Kidney epithelial cell (primary cell): ENCODE measurements at regions not wholly inside any gene's neighbourhood (a gene's known extent, or its start where the extent isn't known, plus 50 kb on each side); places are given as distances from the start of the nearest gene placed in this dataset.

ENCODE experiments used
- DNase-seq: peaks from one replicate; pipeline ENCODE4 v3.0.0-alpha.2; 2010; ENCODE audit warnings: low read depth
- H3K27me3 ChIP-seq: 2 replicates; pipeline ENCODE4 v1.6.0; 2011; ENCODE audit warnings: low read length; ENCODE audit not compliant: control insufficient read depth, insufficient read depth
- H3K36me3 ChIP-seq: 2 replicates; pipeline ENCODE4 v1.5.1; 2011; ENCODE audit warnings: low read length; ENCODE audit not compliant: control insufficient read depth, insufficient read depth
- H3K4me3 ChIP-seq: 2 replicates; pipeline ENCODE4 v1.5.1; 2011; ENCODE audit warnings: low read depth, mild to moderate bottlenecking, control low read depth, low read length
- CTCF ChIP-seq: IDR thresholded peaks from 2 replicates; pipeline ENCODE4 v1.5.1; 2011; ENCODE audit warnings: mild to moderate bottlenecking, moderate library complexity, low read length, control low read depth, inconsistent platforms; ENCODE audit not compliant: insufficient read depth, poor library complexity, severe bottlenecking

- H3K4me3 ChIP-seq = no peak overlapping the region
- no peak for TF ChIP-seq CTCF
- peak; percentile 51 for DNase-seq
- H3K27me3 ChIP-seq = no peaks in the 10 kb centered on the region
- no peaks in the 10 kb centered on the region for H3K36me3 ChIP-seq
Measured at GRCh38 chr14:61615743-61616523, 79.4 kb upstream of the HIF1A start.

DNA sequence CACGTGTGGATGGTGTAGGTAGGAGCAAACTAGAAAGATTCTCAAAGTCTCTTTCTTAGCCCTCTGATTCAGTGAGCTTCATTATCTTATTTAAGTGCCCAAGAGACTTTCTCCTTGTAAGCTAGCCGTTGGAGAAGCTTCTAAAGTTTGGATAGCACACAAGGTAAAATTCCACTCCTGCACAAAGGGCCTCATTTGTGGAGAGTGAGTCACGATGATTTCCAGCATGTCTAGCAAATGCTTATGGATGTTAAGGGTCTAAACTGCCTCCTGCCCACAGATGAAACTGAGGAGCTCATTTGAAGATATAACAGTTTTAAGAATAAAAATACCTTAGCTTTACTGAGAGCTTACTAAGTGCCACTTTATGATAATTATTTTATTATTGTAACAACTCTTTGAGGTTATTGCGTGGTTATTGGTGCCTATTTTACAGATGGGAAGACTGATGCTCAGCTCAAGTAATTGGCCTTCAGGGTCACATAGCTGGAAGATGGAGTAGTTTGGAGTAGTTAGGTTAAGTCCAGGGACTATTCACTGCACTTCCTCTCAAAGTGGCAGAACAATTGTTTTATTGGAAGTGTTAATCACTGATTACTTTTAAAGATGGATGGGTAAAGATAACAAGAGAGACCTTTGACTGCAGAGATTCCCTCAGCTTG lies 78.7 kb upstream of the HIF1A start:
- no peak for TF ChIP-seq CTCF
- no peaks in the 10 kb centered on the region for H3K36me3 ChIP-seq
- no peak overlapping the region for H3K4me3 ChIP-seq
- peak; percentile 67 for DNase-seq
- H3K27me3 ChIP-seq = no peaks in the 10 kb centered on the region

DNA sequence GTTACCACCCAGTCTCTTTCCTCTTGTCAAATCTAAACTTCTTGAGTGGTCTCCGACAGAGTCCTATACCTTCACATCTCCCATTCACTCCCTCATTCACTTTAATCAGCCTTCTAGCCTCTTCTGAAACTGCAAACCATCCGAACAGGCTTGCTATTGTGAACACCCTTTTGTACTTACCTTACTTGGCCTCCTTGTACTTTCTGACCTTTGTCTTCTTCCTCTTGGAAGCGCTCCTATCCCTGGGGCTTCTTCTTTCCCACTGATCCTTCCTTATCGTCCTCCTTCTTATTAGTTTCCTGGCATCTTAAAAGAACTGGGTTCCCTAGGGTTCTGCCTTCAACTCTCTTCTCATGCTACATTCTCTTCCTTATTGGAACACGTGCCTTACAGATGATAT lies 76.9 kb upstream of the HIF1A start:
- Histone ChIP-seq H3K4me3 (no peak overlapping the region), H3K27me3 (no peaks in the 10 kb centered on the region), H3K36me3 (no peaks in the 10 kb centered on the region)
- DNase-seq = no peak
- no peak for TF ChIP-seq CTCF

GRCh38 chr14:61619494-61619893 lies 75.8 kb upstream of the HIF1A start:
- Histone ChIP-seq H3K36me3 (no peaks in the 10 kb centered on the region), H3K4me3 (no peak overlapping the region), H3K27me3 (no peaks in the 10 kb centered on the region)
- DNase-seq = no peak
- no peak for TF ChIP-seq CTCF

DNA sequence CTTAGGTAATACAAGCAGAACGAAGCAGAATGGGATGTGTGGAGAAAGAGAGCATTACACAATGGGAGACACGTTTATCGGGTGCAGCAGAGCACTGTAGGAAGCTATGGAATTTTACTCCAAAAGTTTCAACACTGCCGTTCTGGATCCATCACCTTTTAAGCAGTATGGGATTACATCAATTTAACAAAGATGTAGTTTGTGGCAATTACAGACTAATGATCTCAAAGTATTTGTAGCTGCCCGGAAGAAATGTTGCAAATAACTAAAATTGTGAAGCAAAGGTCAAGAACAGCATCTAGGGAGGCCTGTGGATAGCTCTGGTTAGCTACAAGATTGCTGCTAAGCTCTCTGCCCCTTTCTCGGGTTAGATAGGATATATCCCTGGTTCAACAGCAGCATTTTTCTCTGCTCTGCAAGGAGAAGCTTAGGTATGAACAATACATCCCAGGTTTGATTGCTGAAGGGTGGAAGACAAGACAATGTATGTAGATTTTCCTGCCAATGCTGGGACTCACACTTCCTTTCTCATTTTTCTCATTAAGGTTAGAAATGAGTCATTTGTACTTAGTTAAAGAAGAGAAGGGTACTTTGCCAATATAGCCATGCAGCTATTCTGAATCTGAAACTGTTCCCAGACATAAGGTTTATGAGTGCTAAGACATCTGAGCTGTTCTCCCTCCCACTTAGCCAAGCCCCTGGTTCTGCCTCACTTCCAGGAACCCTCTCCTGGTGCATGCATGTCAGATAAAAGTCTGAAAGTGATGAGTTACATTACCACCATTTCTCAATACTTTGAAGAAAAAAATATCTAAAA lies 75.0 kb upstream of the HIF1A start:
- Histone ChIP-seq H3K27me3 (no peaks in the 10 kb centered on the region), H3K4me3 (no peak overlapping the region), H3K36me3 (no peaks in the 10 kb centered on the region)
- DNase-seq = no peak
- no peak for TF ChIP-seq CTCF
